ENCODE measurements at regions not wholly inside any gene's neighbourhood (a gene's known extent, or its start where the extent isn't known, plus 50 kb on each side); places are given as distances from the start of the nearest gene placed in this dataset.
"Not testable (repeated sequence)": the region's sequence is repeated elsewhere in the genome, so short reads cannot be mapped to it uniquely, and the experiment has no call there.

- no peak for DNase-seq (ENCODE audit: low read depth in 2 of 2)
These were observed 302.2 kb upstream of the PODXL start for GRCh38 chr7:131858611-131859010.

- DNase-seq (ENCODE audit: low read depth in 2 of 2), result no peak
These were observed 293.0 kb upstream of the PODXL start for GRCh38 chr7:131849472-131849871.

DNA sequence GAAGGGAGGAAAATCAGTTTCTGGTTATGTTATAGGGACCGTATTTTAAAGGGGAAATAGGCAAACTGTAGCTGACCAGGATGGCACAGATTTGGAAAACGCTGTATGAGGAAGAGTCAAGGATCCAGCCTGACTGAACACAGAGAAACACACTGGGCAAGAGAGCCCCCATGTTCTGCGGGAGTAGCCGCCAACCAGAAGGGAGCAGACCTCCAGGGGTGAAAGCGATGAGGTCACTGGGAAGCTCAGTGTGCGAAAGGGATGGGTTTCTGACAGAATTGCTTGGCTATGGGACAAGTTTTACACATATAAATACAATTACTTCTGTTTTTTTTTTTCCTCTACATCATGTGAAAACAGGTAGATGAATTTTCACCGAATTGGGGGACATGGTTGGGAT lies 291.6 kb upstream of the PODXL start:
- no peak for DNase-seq (ENCODE audit: low read depth in 2 of 2)

GRCh38 chr7:131845573-131846314 lies 289.3 kb upstream of the PODXL start:
- no peak for DNase-seq (ENCODE audit: low read depth in 2 of 2)

- no peak for DNase-seq (ENCODE audit: low read depth in 2 of 2)
These were observed 287.9 kb upstream of the PODXL start for GRCh38 chr7:131844369-131844768.

DNA sequence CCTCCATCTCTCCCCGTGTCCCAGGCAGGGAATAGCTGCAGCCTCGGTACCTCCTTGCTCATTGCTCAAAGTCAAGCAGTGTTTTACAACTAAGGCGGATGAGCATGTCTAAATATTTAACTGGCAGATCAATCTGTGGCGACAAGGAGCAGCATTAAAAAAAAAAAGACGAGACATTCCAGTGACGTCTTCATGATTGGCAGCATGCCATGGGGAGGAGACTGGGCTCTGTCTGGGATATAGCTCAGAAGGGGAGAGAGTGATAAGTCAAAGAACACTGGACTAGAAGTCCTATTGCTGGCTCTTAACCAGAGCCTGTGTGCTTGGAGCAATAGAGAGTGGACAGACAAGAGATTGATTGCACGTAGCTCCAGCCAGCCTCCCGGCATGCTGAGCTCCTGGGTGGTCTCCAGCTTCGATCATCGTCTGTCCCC lies 287.5 kb upstream of the PODXL start:
- DNase-seq (ENCODE audit: low read depth in 2 of 2), result no peak

GRCh38 chr7:131839967-131840690 lies 283.7 kb upstream of the PODXL start:
- DNase-seq (ENCODE audit: low read depth in 2 of 2), result no peak

- no peak for DNase-seq (ENCODE audit: low read depth in 2 of 2)
These were observed 280.3 kb upstream of the PODXL start for GRCh38 chr7:131836733-131837132.

DNA sequence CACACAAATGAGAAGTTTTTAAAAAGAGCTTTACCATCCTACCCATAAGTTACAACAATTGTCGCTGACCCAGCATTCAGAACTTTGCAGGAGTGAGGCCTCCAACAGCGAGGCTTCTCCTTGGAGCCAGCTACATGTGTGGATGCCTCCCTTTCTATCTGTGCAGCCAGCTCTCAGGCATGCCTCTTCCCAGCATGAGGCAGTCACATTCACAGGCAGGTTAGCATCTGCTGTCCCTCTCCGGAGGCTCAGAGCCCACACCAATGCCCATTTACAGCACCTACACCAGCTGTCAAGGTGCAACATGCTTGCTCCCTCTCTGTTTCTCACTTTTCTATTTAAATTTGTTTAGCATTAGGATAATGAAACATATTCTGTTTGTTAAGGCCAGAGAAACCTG lies 278.7 kb upstream of the PODXL start:
- no peak for DNase-seq (ENCODE audit: low read depth in 2 of 2)

GRCh38 chr7:131830681-131831080 lies 274.3 kb upstream of the PODXL start:
- DNase-seq (ENCODE audit: low read depth in 2 of 2), result no peak

GRCh38 chr7:131829947-131830558 lies 273.6 kb upstream of the PODXL start:
- no peak for DNase-seq (ENCODE audit: low read depth in 2 of 2)

DNA sequence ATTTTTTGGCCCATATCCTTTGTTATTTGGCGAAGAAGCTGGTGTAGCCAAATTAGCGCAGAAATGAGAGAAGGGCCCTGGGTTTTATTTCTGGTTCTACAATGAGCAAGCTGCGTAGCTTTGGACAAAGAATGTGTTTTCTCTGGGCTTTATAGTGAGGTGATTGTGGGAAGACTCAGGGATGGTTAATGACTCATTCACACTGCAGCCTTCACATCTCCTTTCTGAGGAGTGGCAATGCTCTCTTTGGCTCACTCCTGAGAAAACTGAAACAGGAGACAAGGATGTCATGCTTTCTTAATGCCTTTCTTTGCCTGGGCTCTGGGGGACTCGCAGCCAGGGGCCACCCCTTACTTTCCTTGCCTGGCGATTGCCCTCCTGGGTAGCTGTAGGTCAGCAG lies 271.0 kb upstream of the PODXL start:
- no peak for DNase-seq (ENCODE audit: low read depth in 2 of 2)

DNA sequence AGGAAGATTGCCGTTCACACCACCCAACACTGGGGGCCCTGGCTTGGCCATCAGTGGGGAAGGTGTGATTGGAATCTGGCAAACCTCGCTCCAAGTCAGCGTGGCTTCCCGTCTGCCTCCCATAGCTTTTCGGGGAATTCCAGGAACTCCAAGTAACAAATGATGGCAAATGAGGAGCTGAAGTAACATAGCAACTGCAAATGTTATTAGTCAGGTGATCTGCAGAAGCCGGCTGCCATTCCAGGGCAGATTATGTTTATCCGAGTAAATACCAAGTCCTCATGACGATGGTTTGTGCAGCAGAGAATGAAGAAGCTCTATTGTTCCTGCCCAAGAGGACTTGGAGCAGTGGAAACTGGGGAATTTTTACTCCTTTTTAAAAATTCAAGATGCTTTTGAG lies 270.5 kb upstream of the PODXL start:
- no peak for DNase-seq (ENCODE audit: low read depth in 2 of 2)

GRCh38 chr7:131823961-131824440 lies 267.6 kb upstream of the PODXL start:
- not testable (repeated sequence) for DNase-seq (ENCODE audit: low read depth in 2 of 2)

- no peak for DNase-seq (ENCODE audit: low read depth in 2 of 2)
These were observed 263.5 kb upstream of the PODXL start for GRCh38 chr7:131819891-131820290.

DNA sequence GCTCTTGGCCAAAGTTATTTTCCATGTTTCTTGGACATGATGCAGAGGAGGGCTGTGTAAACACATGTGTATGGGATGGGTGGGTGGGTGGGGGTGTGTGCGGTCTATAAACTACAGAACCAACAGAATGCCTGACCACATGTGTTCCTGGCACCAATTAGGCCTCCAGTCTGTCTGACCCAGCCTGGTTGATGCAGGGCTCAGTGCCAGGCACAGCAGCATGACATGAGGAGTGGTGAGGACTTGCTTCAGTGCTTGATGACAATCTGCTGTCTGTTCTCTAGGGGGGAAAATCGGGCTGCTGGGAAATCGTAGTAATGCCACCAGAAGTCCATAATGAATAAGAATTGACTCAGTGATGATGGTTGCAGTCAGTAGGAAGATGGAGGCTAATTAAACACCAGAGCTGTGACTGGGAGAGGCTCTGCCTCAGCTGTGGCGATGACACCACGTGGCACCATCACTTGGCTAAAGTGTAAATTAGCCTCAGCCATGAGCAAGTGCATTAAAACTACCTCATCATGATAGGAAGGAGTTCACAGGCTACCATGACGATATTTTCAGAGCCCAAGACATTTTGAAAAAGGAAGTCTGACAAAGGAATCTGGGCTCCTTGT lies 260.1 kb upstream of the PODXL start:
- DNase-seq (ENCODE audit: low read depth in 2 of 2), result no peak

DNA sequence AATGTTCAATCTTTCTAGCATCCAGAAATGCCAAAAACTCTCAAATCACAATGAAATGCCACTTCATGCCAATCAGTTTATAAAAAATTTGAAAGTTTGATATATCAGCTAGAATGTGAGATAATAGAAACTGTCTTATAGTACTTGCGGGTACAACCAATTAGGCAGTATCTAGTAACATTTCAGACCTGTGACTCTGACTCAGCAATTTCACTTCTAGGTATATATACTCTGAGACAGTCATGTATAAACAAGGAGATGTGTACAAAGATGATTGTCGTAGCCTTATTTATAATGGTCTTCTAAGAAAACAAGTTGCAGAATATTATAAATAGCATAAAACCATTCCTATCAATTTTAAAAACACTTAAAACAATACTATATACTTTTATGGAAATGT lies 252.3 kb upstream of the PODXL start:
- no peak for DNase-seq (ENCODE audit: low read depth in 2 of 2)

DNA sequence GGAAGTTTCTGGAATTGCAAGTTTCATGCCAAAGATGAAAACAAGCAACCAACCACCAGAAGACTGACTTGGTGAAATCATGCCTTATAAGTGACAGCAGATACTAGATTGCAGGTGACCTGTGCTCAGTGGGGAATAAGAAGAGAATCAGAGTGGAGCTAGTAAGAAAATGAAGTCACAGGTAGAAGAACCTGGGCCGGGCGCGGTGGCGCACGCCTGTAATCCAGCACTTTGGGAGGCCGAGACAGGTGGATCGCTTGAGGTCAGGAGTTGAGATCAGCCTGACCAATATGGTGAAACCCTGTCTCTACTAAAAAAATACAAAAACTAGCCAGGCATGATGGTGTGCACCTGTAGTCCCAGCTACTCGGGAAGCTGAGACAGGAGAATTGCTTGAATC lies 251.7 kb upstream of the PODXL start:
- not testable (repeated sequence) for DNase-seq (ENCODE audit: low read depth in 2 of 2)

- DNase-seq (ENCODE audit: low read depth in 2 of 2), result no peak
These were observed 247.4 kb upstream of the PODXL start for GRCh38 chr7:131803816-131804215.

DNA sequence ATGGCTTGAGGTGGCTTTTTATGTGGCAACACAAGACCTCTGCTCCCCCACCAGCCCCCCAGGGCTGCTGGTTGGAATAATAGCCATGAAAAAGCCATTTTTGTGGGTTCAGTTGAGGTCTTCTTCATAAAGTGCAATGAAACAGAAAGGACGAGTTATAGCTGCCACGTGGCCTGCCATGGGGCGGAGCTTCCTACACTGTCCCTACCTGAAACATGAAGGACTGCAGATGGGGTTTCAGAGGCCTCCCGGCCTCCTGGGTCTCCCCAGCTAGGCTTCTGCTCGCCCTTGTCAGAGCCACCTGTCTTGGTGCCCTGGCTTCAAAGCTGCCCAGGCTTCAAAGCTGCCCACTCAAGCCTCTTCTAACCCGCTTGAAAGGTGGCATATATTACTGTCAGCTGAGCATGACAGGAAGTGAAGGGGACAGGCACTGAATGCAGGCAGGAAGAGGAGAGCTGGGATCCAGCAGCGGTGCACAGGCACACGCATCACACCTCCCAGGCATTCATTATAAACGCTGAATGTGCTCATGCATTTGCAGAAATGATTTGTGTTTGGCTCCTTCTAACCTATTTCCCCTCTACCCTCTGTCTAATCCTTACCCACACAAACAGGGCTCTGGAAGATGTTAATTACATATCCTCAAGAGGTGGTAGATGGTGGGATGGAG lies 245.9 kb upstream of the PODXL start:
- no peak for DNase-seq (ENCODE audit: low read depth in 2 of 2)

- DNase-seq (ENCODE audit: low read depth in 2 of 2), result no peak
These were observed 244.1 kb upstream of the PODXL start for GRCh38 chr7:131800531-131800930.

DNA sequence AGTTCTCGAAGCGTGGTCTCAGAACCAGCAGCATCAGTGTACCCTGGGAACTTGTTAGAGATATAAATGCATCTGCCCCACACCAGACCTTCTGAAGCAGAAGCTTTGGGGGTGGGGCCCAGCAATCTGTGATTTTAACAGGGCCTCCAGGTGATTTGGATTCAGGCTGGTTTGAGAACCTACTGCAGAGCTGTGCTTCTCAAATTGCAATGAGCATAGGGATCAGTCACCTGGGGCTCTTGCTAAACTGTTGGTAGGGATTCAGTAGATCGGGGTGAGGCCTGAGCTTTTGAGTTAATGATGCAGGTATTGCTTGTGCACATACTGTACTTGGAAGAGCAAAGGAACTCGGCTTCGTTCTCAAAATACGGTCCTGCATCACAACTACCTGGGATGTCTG lies 243.6 kb upstream of the PODXL start:
- no peak for DNase-seq (ENCODE audit: low read depth in 2 of 2)

Measured in stimulated activated CD8-positive, alpha-beta memory T cell treated with anti-CD3 and anti-CD28 coated beads, Interleukin-7, amount 100 ng/mL, for 1 hour (primary cell).